SK-N-SH (cell line): ENCODE measurements at regions not wholly inside any gene's neighbourhood (a gene's known extent, or its start where the extent isn't known, plus 50 kb on each side); places are given as distances from the start of the nearest gene placed in this dataset.

Experiments used
- CTCF ChIA-PET: fragments of 300-600, 350-600 bp; formaldehyde crosslinking; extraction: SDS; loops from one replicate; lab custom pipeline; 2021; lab: Yijun Ruan, JAX
- POLR2A ChIA-PET: fragments of 350-600 bp; sonication (Branson Sonifier 250); formaldehyde crosslinking; extraction: SDS; loops from one replicate; lab custom pipeline; 2020; ENCODE audit warnings: antibody characterized with exemption, inconsistent platforms; lab: Yijun Ruan, JAX
- DNase-seq: peaks from one replicate; pipeline ENCODE4 v3.0.0; 2012
- H2AFZ ChIP-seq: fragments of 200-600 bp; sonication (generic); 2 replicates; pipeline ENCODE4 v1.8.1; 2016; ENCODE audit warnings: antibody characterized with exemption, mild to moderate bottlenecking, low read depth
- H3F3A ChIP-seq: fragments of 200-600 bp; sonication (generic); replicated peaks from 2 replicates; pipeline ENCODE3; 2016; ENCODE audit warnings: antibody characterized with exemption, mild to moderate bottlenecking; ENCODE audit not compliant: insufficient read depth
- H3K27ac ChIP-seq, 2 experiments: fragments of 200-500 bp in 1 of 2; fragments of 200-600 bp in 1 of 2; sonication (Bioruptor generic) in 1 of 2; sonication (generic), shearing (Covaris generic) in 1 of 2; 2 replicates each; pipeline versions ENCODE4 v1.5.1 to v1.6.1; 2014 to 2016; ENCODE audit warnings: low read depth in 2 of 2, inconsistent platforms in 1 of 2, low read length in 1 of 2, mild to moderate bottlenecking in 1 of 2, mixed read lengths in 1 of 2
- H3K27me3 ChIP-seq: fragments of 200-600 bp; sonication (generic), shearing (Covaris generic); 2 replicates; pipeline ENCODE4 v1.6.1; 2016; ENCODE audit warnings: mixed run types; ENCODE audit not compliant: insufficient read depth
- H3K36me3 ChIP-seq, 2 experiments: fragments of 200-500 bp in 1 of 2; fragments of 200-600 bp in 1 of 2; sonication (Bioruptor generic) in 1 of 2; sonication (generic) in 1 of 2; replicated peaks in 1 of 2; 2 replicates each; pipeline versions ENCODE3 to v1.5.1; 2014 to 2016; ENCODE audit warnings: low read length in 1 of 2, mild to moderate bottlenecking in 1 of 2; ENCODE audit not compliant: insufficient read depth in 2 of 2, control insufficient read depth in 1 of 2
- H3K4me1 ChIP-seq, 2 experiments: fragments of 200-500 bp in 1 of 2; fragments of 200-600 bp in 1 of 2; sonication (Bioruptor generic) in 1 of 2; sonication (generic), shearing (Covaris generic) in 1 of 2; 2 replicates each; pipeline versions ENCODE4 v1.5.1 to v1.6.1; 2014 to 2016; ENCODE audit warnings: low read depth in 1 of 2, low read length in 1 of 2, mixed run types in 1 of 2; ENCODE audit not compliant: insufficient read depth in 2 of 2, control insufficient read depth in 1 of 2
- H3K4me2 ChIP-seq: fragments of 200-600 bp; sonication (generic), shearing (Covaris generic); 2 replicates; pipeline ENCODE4 v1.6.1; 2017; ENCODE audit warnings: mixed run types
- H3K4me3 ChIP-seq, 2 experiments: fragments of 200-500 bp in 1 of 2; fragments of 200-600 bp in 1 of 2; sonication (Bioruptor generic) in 1 of 2; sonication (generic), shearing (Covaris generic) in 1 of 2; 2 replicates each; pipeline versions ENCODE4 v1.5.1 to v1.8.1; 2014 to 2016; ENCODE audit warnings: low read depth in 2 of 2, inconsistent platforms in 1 of 2, low read length in 1 of 2, mild to moderate bottlenecking in 1 of 2, mixed read lengths in 1 of 2, moderate library complexity in 1 of 2
- H3K79me2 ChIP-seq: fragments of 200-600 bp; sonication (generic); 2 replicates; pipeline ENCODE4 v1.8.1; 2017; ENCODE audit warnings: mild to moderate bottlenecking; ENCODE audit not compliant: insufficient read depth
- H3K9ac ChIP-seq: fragments of 200-600 bp; sonication (generic); 2 replicates; pipeline ENCODE4 v1.6.1; 2017; ENCODE audit warnings: mixed run types
- H3K9me2 ChIP-seq: fragments of 200-600 bp; sonication (generic); 2 replicates; pipeline ENCODE4 v1.6.1; 2017; ENCODE audit warnings: mixed run types
- H3K9me3 ChIP-seq: fragments of 200-600 bp; sonication (generic); 2 replicates; pipeline ENCODE4 v1.6.1; 2017; ENCODE audit warnings: mixed run types, mild to moderate bottlenecking, moderate library complexity
- H4K20me1 ChIP-seq: fragments of 200-600 bp; sonication (generic); 2 replicates; pipeline ENCODE4 v1.6.1; 2017; ENCODE audit warnings: mild to moderate bottlenecking, mixed run types; ENCODE audit not compliant: insufficient read depth
- CHD2 ChIP-seq: fragments of 150-350 bp; IDR thresholded peaks from 2 replicates; pipeline ENCODE4 v1.6.1; 2018; ENCODE audit warnings: low read length; ENCODE audit not compliant: partially characterized antibody
- EZH2phosphoT487 ChIP-seq: fragments of 200-600 bp; sonication (generic); IDR thresholded peaks from 2 replicates; pipeline ENCODE4 v1.6.1; 2017; ENCODE audit warnings: low read depth, mixed run types, mild to moderate bottlenecking, antibody characterized with exemption, moderate library complexity, borderline replicate concordance
- FOSL2 ChIP-seq: IDR thresholded peaks from 2 replicates; pipeline ENCODE4 v1.4.0; 2012; ENCODE audit warnings: low read depth, mild to moderate bottlenecking, moderate library complexity, borderline replicate concordance
- FOXM1 ChIP-seq: IDR thresholded peaks from 2 replicates; pipeline ENCODE4 v1.4.0; 2012; ENCODE audit warnings: low read depth, mild to moderate bottlenecking
- MEF2A ChIP-seq: IDR thresholded peaks from 2 replicates; pipeline ENCODE4 v1.4.0; 2012; ENCODE audit warnings: low read depth, borderline replicate concordance
- MXI1 ChIP-seq: IDR thresholded peaks from 2 replicates; pipeline ENCODE4 v1.6.1; 2012; ENCODE audit warnings: mild to moderate bottlenecking, low read depth, low read length, improper control_type of control experiment
- NFIC ChIP-seq: IDR thresholded peaks from 2 replicates; pipeline ENCODE4 v1.4.0; 2012; ENCODE audit warnings: borderline replicate concordance
- RFX5 ChIP-seq: IDR thresholded peaks from 2 replicates; pipeline ENCODE4 v1.6.1; 2012; ENCODE audit warnings: mild to moderate bottlenecking, improper control_type of control experiment, low read length
- TEAD4 ChIP-seq: IDR thresholded peaks from 2 replicates; pipeline ENCODE4 v1.4.0; 2012; ENCODE audit warnings: mild to moderate bottlenecking, borderline replicate concordance; ENCODE audit not compliant: insufficient read depth
- WGBS: methylation state at CpG from one replicate; pipeline ENCODE4 v1.1.6; 2017; ENCODE audit warnings: low lambda C conversion rate; 5-methylcytosine and 5-hydroxymethylcytosine counted together
- TF ChIP-seq, protein P1 (sequence below): IDR thresholded peaks from 2 replicates; pipeline ENCODE4; 2012
- TF ChIP-seq, protein P2 (sequence below): IDR thresholded peaks from 2 replicates; pipeline ENCODE4 v1.6.1; 2012; ENCODE audit warnings: mild to moderate bottlenecking, low read depth, low read length, moderate library complexity
- TF ChIP-seq, protein P3 (sequence below): IDR thresholded peaks from 2 replicates; pipeline ENCODE4 v1.4.0; 2012; ENCODE audit warnings: low read depth, borderline replicate concordance

DNA sequence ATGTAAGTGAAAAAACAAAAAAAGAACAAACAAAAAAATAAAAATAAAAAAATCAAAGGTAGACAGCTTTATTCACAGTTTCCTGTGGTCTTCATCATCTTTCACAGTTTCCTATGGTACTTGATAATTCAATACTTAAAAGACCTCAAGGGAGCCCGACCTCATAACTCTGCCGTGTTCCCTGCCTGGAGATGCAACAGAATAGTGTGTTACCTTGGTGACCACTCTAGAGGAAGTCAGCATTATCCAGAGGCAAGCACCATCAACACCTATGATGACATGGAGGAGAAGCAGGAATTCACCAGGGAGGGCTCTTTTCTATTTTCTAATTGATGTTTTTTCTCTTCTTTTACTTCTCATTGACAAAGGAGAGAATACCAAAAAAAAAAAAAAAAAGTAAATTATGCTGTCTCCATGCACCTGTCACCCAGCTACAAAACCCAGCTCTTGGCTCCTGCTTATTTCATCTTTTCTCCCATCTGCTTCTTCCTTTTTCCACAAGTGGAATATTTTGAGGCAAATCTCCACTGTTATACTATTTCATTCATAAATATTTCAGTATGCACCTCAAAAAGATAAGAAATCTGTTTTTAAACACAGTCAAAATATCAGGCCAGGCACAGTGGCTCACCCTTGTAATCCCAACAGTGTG lies 95.8 kb upstream of the STXBP5 start:
- Histone ChIP-seq H3F3A (no peaks in the 10 kb centered on the region), H3K4me1 (no peaks in the 10 kb centered on the region; a peak in 1 of 4 replicates), H3K79me2 (no peaks in the 10 kb centered on the region), H3K27me3 (no peaks in the 10 kb centered on the region), H3K4me2 (no peak overlapping the region), H2AFZ (no peak overlapping the region), H3K36me3 (no peaks in the 10 kb centered on the region), H4K20me1 (no peaks in the 10 kb centered on the region), H3K9me3 (no peaks in the 10 kb centered on the region), H3K9ac (no peak overlapping the region), H3K4me3 (no peak overlapping the region), H3K9me2 (no peaks in the 10 kb centered on the region), H3K27ac (no peak overlapping the region)
- ChIA-PET CTCF (no interaction called here), POLR2A (no interaction called here)
- no peak for TF ChIP-seq MXI1
- TF ChIP-seq EZH2phosphoT487: no peak
- TF ChIP-seq, protein P1, sequence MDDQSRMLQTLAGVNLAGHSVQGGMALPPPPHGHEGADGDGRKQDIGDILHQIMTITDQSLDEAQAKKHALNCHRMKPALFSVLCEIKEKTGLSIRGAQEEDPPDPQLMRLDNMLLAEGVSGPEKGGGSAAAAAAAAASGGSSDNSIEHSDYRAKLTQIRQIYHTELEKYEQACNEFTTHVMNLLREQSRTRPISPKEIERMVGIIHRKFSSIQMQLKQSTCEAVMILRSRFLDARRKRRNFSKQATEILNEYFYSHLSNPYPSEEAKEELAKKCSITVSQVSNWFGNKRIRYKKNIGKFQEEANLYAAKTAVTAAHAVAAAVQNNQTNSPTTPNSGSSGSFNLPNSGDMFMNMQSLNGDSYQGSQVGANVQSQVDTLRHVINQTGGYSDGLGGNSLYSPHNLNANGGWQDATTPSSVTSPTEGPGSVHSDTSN: no peak
- TF ChIP-seq TEAD4: no peak
- no peak for TF ChIP-seq CHD2
- TF ChIP-seq, protein P2, sequence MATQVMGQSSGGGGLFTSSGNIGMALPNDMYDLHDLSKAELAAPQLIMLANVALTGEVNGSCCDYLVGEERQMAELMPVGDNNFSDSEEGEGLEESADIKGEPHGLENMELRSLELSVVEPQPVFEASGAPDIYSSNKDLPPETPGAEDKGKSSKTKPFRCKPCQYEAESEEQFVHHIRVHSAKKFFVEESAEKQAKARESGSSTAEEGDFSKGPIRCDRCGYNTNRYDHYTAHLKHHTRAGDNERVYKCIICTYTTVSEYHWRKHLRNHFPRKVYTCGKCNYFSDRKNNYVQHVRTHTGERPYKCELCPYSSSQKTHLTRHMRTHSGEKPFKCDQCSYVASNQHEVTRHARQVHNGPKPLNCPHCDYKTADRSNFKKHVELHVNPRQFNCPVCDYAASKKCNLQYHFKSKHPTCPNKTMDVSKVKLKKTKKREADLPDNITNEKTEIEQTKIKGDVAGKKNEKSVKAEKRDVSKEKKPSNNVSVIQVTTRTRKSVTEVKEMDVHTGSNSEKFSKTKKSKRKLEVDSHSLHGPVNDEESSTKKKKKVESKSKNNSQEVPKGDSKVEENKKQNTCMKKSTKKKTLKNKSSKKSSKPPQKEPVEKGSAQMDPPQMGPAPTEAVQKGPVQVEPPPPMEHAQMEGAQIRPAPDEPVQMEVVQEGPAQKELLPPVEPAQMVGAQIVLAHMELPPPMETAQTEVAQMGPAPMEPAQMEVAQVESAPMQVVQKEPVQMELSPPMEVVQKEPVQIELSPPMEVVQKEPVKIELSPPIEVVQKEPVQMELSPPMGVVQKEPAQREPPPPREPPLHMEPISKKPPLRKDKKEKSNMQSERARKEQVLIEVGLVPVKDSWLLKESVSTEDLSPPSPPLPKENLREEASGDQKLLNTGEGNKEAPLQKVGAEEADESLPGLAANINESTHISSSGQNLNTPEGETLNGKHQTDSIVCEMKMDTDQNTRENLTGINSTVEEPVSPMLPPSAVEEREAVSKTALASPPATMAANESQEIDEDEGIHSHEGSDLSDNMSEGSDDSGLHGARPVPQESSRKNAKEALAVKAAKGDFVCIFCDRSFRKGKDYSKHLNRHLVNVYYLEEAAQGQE: no peak
- no peak for TF ChIP-seq MEF2A
- TF ChIP-seq, protein P3, sequence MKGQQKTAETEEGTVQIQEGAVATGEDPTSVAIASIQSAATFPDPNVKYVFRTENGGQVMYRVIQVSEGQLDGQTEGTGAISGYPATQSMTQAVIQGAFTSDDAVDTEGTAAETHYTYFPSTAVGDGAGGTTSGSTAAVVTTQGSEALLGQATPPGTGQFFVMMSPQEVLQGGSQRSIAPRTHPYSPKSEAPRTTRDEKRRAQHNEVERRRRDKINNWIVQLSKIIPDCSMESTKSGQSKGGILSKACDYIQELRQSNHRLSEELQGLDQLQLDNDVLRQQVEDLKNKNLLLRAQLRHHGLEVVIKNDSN: no peak
- no peak for TF ChIP-seq NFIC
- no peak for TF ChIP-seq FOXM1
- TF ChIP-seq RFX5: no peak
- TF ChIP-seq FOSL2: no peak
- no peak for DNase-seq
- 78% methylated on average over 2 of the region's 2 CpGs for WGBS
